OCI-LY3 (cell line): ENCODE measurements at regions not wholly inside any gene's neighbourhood (a gene's known extent, or its start where the extent isn't known, plus 50 kb on each side); places are given as distances from the start of the nearest gene placed in this dataset.

ENCODE experiments used
- CTCF ChIP-seq: fragments of 200-600, 300-600 bp; sonication (generic); IDR thresholded peaks from 2 replicates; pipeline ENCODE4 v1.5.1; 2014; ENCODE audit warnings: antibody characterized with exemption, low read length, low read depth
- EZH2phosphoT487 ChIP-seq: fragments of 200-600 bp; shearing (Covaris generic); IDR thresholded peaks from 2 replicates; pipeline ENCODE4 v1.6.1; 2018; ENCODE audit warnings: antibody characterized with exemption, mixed run types, low read depth

GRCh38 chr4:143055997-143056396 lies 128.7 kb upstream of the USP38 start:
- no peak for TF ChIP-seq CTCF
- TF ChIP-seq EZH2phosphoT487, result no peak
